HG02852 (cell line): ENCODE measurements at regions not wholly inside any gene's neighbourhood (a gene's known extent, or its start where the extent isn't known, plus 50 kb on each side); places are given as distances from the start of the nearest gene placed in this dataset.
"Not testable (repeated sequence)": the region's sequence is repeated elsewhere in the genome, so short reads cannot be mapped to it uniquely, and the experiment has no call there.

Experiments
- ATAC-seq: cut with Tn5 transposase; IDR thresholded peaks from one replicate; pipeline ENCODE4 v1.9.1; 2021; ENCODE audit warnings: mild to moderate bottlenecking, moderate library complexity; ENCODE audit not compliant: unreplicated experiment

DNA sequence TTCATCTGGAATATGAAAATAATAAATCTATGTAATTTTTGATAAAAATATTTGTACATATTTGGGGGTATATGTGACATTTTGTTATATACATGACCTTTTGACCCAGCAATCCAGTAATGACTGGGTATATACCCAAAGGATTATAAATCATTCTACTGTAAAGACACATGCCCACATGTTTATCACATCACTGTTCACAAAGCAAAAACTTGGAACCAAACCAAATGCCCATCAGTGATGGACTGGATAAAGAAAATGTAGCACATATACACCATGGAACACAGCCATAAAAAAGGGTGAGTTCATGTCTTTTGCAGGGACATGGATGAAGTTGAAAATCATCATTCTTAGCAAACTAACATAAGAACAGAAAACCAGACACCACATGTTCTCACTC, 472.1 kb upstream of the DDX18 start:
- no peak for ATAC-seq

DNA sequence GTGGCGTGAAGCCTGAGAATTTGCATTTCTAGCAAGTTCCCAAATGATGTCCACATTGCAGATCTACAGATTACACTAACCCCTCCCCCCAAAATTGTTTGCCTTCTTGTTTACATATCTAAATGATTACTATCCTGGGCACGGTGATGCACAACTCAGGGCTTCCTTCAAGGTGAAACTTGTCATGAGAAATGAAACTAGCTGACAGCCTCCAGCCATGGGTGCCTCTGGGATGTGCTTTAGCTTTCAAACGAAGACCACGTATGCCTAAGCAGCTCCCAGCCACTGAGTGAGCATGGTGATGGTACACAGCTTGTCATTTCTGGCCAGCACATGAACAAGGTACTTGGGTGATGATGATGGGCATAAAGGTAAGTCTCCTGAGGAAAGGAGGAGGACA, 464.8 kb upstream of the DDX18 start:
- no peak for ATAC-seq

DNA sequence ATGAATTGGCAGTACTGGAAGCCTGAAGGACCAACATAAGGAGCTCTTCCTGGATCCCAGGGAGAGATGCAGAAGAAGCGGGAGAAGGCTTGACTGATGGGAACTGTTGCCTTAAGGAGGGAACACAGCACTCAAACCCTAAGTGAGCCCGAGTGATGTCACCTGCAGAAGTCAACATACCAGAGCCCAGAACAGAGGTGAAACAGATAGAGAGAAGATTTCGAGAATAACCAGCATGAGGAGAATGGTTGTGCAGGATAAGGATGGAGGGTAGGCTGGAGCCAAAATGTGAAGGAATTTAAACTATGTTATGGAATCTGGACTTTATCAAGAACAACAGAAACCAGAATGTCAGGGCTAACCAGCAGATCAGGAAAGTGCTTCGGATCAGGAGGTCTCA, 463.1 kb upstream of the DDX18 start:
- ATAC-seq: no peak

DNA sequence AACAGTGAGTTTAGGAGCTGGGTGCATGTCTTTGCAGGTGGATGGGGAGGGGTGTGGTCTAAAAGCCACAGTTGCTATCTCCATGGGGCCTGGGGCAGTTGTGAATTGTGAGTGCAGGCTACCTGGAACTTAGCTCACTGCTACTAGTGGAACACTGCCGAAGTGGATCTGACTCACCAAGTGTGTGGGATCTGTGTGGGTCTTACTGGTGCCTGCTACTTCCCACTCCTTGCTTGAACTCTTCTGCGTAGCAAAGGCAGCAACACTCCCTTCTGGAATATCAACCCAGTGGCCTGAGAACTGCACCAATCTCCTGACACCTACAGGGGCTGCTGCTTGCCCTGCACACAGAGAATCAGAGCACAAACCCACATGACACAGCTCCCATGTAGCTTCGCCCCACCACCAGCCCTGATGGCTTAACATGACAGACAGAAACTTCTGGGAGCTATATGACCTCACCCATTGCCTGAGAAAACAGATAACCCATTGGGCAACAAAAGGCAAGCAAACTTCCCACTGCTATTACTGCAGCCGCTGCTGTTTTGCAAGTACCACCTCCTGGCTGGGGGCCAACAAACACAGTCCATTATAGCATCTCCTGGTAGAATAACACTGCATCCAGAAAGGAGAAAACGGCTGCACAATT, 455.1 kb upstream of the DDX18 start:
- no peak for ATAC-seq

DNA sequence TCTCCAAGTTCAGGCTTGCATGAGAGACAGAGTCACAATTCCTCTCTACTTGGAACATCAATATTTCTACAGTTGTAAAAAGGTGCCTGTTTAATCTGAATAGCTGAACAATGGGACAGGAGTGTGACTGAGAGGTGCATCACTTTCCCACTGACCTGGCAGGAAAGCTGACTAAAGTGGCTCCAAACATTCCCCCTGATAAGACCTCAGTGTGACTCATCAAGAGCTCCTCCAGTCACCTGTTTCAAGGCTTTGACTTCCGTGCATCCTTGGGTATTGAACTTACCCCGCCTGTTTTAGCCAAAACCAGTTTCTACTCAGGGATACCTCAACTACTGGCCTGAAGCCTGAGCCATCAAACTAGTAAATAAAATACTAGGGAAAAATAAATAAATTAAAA, 453.9 kb upstream of the DDX18 start:
- no peak for ATAC-seq

DNA sequence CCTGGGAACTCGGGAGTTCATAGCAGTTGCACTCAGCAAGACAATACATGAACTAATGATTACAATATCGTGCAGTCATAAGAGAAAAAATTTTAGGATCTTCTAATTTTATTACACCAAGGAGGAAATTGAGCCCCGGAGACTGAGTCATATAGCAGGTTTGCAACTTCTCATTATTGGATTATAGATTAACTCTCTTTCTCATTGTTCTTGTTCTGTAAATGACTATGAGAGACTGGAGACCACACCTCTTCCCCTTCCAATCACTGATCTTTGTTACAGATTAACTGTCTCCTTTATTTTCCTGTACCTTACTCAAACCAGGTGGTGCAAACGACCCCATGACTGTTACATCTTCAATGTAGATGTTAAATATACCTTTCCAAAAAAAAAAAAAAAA, 435.8 kb upstream of the DDX18 start:
- ATAC-seq: no peak

DNA sequence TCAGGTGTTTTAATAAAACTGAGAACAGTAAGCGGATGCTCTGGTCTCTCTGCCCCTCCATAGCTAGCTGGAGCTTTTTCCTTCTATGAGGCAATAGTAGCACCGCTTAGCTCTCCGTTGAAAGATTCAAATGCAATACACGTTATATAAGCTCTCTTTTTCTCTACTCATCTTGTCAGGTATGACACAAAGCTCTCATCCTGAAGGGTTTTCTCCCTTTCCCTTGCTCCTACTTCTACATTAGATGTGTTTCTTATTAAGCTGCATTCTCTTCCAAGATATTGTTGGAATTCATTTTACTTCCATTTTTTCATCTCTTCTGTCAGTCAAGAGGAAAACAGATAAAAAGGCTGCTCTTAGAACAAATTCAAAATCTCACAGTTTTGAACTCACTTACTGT, 434.6 kb upstream of the DDX18 start:
- no peak for ATAC-seq

DNA sequence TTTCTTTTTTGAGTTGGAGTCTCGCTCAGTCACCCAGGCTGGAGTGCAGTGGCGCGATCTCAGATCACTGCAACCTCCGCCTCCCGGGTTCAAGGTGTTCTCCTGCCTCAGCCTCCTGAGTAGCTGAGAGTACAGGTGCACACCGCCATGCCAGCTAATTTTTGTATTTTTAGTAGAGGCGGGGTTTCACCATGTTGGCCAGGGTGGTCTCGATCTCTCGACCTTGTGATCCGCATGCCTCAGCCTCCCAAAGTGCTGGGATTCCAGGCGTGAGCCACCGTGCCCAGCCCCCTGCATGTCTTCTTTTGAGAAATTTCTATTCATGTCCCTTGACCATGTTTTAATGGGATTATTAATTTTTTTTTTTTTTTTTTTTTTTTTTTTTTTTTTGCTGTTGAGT, 430.5 kb upstream of the DDX18 start:
- ATAC-seq: not testable (repeated sequence)

DNA sequence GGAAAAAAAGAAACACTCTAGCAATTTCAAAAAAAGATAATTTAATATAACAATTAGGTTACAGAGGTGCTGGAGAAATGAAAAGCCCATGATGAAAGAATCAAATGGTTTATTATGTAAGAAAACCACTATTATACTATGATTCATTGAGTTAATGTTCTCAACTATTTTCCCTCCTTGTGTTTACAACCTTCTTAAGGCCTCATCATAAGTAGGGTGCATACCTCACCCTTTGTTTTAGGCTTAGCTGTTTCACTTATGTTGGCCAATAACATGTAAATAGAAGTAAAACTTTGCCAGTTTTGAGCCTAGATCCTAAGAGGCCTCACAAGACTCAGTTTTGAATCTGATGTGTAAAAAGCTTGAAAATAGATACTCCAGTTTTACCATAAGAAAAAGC, 418.3 kb upstream of the DDX18 start:
- ATAC-seq: no peak

DNA sequence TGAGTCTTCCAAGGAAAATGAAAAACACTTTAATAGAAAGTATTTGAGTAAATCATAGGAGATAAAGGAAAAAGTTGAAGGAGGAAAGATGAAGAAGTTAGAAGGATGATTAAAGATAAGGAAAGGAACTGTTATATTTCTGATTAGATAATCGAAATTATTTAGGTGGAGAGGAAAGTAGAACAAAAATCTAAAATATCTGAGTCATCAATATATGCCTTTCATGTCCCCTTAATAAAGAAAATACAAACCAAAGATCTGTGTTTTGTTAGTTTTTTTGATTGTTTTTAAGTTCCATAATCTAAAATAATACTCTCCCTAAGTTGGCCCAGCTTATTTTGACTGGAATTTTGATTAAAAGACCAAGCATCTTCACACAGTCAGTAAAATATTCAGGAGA, 412.9 kb upstream of the DDX18 start:
- ATAC-seq: no peak

DNA sequence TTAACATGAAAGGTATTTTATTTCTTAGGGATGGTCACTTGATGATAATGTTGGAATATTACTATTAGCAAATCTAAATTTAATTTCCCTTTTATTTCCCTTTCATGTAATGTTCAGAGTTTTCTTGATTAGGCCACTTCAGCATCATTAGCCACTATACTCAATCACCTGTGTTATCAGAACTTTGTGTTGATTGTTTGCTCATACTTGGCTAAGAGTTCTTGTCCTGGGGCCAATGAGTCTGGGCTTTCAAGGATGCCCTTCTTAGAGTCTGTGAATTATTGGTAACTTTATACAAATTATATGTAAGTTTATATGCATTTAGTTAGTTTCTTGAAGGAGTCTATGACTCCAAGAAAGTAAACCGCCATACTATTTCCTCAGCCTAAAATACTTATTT, 408.0 kb upstream of the DDX18 start:
- ATAC-seq: no peak

DNA sequence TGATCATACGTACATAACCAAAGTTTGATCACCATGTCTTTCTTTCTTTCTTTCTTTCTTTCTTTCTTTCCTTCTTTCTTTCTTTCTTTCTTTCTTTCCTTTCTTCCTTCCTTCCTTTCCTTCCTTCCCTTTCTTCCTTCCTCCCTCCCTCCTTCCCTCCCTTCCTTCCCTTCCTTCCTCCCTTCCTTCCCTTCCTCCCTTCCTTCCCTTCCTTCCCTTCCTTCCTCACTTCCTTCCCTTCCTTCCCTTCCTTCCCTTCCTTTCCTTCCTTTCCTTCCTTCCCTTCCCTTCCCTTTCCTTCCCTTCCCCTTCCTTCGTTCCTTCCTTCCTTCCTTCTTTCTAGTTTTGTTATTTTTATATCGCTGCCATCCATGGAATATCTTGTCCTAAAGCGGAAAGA, 406.7 kb upstream of the DDX18 start:
- ATAC-seq: no peak

DNA sequence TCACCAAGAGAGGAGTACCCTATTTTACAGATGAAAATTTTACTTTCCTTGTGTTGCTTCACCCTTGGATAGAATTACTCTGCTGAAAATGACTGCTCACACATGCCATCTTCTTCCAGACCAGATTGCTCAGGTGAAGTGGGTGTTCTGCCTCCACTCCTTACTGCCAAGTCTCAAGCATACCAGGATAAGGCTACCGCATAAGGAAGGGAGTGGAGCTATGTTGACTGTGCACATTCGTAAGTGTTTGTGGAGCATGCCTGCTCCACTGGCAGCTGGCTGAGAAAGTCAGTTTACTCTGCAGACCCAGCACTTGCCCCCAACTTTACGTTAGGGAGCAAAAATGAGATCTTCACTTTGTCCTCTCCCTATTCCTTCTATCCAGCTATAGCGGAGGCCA, 405.0 kb upstream of the DDX18 start:
- ATAC-seq: no peak

DNA sequence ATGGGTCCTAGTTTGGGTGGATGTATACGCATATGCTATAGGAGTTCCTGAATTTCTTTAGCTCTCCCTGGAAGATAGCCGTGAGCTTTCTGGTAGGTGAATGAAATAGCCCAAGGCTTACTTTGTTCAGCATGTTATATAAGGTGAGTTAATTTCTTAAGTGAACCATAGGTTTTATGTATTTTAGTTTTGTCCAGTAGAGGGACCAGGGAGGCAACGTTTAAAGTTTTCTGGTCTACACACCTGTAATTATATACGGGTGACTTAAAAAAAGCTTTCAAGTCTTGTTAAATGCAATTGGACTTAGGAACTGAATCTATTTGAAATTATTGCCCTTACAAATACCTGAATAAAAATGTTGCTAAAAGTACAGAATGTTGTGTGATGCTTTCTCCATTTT, 402.5 kb upstream of the DDX18 start:
- ATAC-seq: no peak

DNA sequence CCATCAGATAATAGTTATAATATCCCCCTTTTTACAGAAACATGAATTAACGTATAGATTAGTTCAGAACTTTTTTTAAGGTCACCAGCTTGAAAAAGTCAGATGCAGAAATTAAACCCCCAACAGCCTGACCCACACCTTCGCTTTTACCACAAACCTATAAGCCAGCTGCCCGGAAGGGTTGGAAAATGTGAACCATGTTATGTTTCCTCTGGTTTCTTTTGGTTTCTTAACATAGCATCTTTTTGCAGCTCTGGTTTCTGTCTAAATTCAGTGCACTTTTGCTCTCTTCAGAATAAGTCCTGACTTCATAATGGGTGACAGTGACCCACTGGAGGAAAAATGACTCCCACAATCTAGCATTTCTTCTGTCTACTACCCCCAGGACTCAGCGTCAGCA, 381.7 kb upstream of the DDX18 start:
- no peak for ATAC-seq

DNA sequence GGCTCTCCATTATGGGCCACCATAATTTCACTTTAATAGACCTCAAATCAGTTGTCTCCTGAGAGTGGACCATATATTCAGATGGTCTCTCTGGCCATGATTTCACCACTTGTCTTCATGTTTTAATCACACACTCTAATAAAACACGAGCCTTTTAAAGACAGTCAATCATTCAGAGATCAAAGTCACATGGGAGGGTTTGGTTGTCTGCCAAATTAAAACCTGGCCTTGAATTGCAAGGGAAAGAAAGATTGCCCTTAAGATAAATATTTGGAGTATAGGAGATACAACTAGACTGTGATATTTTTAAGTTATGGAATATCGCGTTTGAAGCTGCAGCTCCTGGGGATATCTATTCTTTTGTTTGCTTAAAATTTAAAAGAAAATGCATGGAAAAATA, 377.8 kb upstream of the DDX18 start:
- no peak for ATAC-seq

DNA sequence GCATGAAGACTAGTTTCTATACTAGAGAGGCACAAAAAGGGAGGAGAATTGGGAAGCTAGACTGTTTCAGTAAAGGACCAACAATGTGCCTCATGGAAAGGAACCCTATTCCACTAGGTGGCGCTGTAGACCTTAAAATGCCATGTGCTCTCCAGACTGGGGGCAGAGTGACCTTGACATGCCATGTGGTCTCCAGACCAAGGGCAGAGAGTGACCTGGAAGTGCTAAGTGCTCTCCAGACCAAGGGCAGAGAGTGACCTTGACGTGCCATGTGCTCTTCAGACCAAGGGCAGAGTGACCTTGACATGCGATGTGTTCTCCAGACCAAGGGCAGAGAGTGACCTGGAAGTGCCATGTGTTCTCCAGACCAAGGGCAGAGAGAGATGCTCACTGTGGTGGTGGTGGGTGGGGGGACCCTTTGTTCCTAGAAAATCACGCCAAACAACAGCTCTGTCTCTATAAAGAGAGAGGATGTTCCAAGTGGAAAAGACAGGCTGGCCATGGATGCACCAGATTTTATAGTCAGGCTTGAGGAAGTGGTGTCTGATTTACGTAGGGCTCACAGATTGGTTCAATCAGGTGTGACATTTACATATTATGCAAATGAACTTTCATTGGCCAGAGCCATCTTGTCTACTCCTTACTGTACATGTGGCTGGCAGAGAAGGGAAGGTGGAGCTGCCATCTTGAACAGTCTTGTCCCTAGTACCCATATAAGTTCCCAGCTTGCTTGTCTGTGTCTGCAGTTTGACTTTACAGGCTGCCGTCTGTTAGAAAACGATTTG, 344.0 kb upstream of the DDX18 start:
- ATAC-seq: no peak

DNA sequence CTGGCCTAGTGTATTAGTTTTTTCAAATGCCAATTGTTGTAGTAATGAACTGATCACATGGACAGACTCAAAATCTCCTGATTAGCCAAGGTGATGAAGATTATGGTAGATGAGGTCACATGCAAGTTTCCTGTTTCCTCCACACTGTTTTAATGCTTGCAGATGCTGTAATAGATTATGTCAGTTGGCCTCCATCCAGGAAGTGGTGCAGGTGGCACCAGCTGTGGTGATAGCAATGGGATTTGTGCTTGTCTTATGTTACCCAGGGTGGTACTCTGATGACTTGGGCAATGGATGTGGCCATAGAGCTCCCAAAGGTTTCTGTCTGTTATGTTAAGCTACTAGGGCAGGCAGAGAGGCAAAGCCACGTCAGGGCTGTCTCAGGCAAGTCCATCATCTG, 332.9 kb upstream of the DDX18 start:
- no peak for ATAC-seq

DNA sequence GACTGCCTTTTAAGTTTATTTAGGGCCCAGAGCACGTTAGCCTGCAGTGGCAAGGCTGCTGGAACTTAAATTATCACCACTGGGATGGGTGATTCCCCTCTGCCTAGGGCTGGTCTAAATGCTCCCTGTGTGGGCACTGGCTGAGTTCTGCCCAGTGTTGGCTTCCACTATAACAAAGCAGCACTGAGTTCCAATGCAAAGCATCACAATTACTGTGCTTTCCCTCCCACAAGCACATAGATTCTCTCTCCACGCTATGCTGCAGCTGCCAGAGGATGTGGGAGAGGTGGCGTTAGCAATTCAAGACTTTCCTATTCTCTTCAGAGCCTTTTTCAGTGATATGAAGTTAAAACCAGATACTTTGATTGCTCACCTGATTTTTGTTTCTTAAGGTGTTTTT, 328.9 kb upstream of the DDX18 start:
- no peak for ATAC-seq

DNA sequence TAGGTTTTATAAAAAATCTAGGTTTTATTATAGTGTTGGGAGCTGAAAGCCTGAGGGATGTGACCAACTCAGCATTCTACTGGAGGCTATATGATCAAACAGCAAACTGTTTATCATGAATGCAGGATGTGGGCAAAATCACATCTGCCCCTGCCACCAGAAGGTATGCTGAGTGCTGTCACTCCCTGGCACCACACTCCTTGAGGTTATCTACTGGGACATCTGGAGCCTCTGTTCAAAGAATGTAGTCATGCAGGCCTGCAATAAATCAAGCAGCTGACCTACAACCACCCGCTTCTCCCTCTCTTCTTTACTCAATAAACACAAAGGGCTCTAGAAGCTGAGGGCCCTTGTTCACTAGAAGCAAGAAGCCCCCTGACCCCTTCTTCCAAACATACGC, 328.4 kb upstream of the DDX18 start:
- no peak for ATAC-seq

DNA sequence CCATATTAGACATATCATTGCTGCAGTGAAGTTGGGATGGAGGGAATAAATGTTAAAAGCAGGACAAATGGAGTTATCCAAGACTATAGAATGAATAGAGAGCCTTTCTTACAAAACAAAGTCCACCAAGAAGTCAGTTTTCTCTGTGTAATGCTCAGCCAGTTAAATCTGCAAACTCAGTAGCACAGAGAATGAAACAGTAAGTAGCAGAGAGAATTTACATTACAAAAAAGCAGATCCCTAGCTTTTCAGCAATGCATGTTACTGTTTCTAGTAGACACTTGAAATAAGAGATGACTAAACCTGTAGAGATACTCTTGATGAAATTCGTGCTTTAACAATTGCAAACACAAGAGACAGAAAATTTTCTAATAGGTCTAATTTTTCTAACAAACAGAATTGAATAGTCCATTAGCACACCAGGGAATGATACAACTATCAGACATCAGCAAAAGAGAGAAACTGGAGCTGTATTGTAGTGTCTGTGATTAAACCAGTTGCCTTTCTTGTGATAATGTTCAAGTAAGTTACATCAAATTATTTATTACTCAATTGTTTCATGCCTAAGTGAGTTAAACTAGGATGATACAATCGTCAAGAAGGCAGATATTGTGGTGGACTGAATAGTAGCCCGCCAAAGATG, 322.2 kb upstream of the DDX18 start:
- ATAC-seq: no peak

DNA sequence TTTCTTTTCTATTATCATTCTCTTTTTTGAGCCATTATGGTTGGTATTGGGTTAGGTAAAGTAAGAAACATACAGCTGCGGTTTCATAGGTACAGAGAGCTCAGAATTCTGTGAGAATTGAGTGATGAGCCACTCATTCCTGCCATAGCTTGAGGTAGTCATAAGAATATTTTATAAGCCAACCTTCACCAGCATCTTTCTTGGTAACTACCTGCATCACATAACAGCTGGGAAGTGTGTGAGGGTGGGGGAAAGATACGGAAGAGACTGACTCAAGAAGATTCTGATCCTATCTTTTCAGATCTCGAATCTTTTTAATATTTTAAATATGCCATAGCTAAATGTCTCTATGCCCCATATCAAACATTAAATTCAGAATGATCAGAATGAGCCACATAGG, 313.8 kb upstream of the DDX18 start:
- ATAC-seq: no peak
